Endothelial cell of umbilical vein (primary cell): ENCODE measurements at regions not wholly inside any gene's neighbourhood (a gene's known extent, or its start where the extent isn't known, plus 50 kb on each side); places are given as distances from the start of the nearest gene placed in this dataset.

Source experiments
- BruUV-seq: library from RNA; stranded (reverse); fragments of 400-500 nt; replicated peaks from 2 replicates; lab custom pipeline; 2021; lab: Mats Ljungman, UMichigan
- CTCF ChIA-PET: fragments of 300-600, 350-600 bp; sonication (Branson Sonifier 250); formaldehyde crosslinking; loops from one replicate; lab custom pipeline; 2021; ENCODE audit warnings: antibody characterized with exemption, inconsistent platforms; lab: Charles Lee
- POLR2A ChIA-PET: fragments of 300-600, 350-600 bp; sonication (Branson Sonifier 250); formaldehyde crosslinking; loops from one replicate; lab custom pipeline; 2021; ENCODE audit warnings: antibody characterized with exemption, inconsistent platforms; lab: Charles Lee
- DNase-seq: peaks from one replicate; pipeline ENCODE4 v3.0.0-alpha.2; 2011; ENCODE audit warnings: low read depth, low spot score
- FAIRE-seq: peaks from 2 replicates; lab custom pipeline; 2011; peaks lifted over from hg19 to GRCh38; lab: Jason Lieb, UNC
- H2AFZ ChIP-seq: 2 replicates; pipeline ENCODE4 v1.6.0; 2012; ENCODE audit warnings: low read depth, low read length, control low read depth, inconsistent platforms
- H3K27ac ChIP-seq: 2 replicates; pipeline ENCODE4 v1.5.1; 2011; ENCODE audit warnings: low read depth, mild to moderate bottlenecking, control low read depth, low read length, moderate library complexity; ENCODE audit not compliant: insufficient read depth
- H3K27me3 ChIP-seq, 2 experiments: 2 replicates each; pipeline versions ENCODE4 v1.6.0 to v1.6.1; 2011; ENCODE audit warnings: low read length in 2 of 2, mixed read lengths in 1 of 2; ENCODE audit not compliant: control insufficient read depth in 2 of 2, insufficient read depth in 2 of 2
- H3K36me3 ChIP-seq, 2 experiments: 2 replicates in 1 of 2; 3 replicates in 1 of 2; pipeline ENCODE4 v1.5.1; 2011; ENCODE audit warnings: low read length in 2 of 2, mild to moderate bottlenecking in 1 of 2, moderate library complexity in 1 of 2; ENCODE audit not compliant: control insufficient read depth in 2 of 2, insufficient read depth in 2 of 2; ENCODE audit errors: extremely low read depth in 1 of 2
- H3K4me1 ChIP-seq: 3 replicates; pipeline ENCODE4 v1.5.1; 2011; ENCODE audit warnings: mild to moderate bottlenecking, low read length; ENCODE audit not compliant: control insufficient read depth, insufficient read depth; ENCODE audit errors: extremely low read depth
- H3K4me2 ChIP-seq: 2 replicates; pipeline ENCODE4 v1.6.1; 2011; ENCODE audit warnings: low read length, control low read depth, mixed read lengths; ENCODE audit not compliant: insufficient read depth
- H3K4me3 ChIP-seq, 3 experiments: fragments of 200-600 bp in 1 of 3; sonication (generic), shearing (Covaris generic) in 1 of 3; replicated peaks in 1 of 3; 2 replicates each; pipeline ENCODE4 v1.5.1; 2011 to 2016; ENCODE audit warnings: control low read depth in 3 of 3, low read length in 3 of 3, mild to moderate bottlenecking in 2 of 3, inconsistent platforms in 1 of 3, low read depth in 1 of 3, moderate library complexity in 1 of 3; ENCODE audit not compliant: insufficient read depth in 1 of 3
- H3K79me2 ChIP-seq: 2 replicates; pipeline ENCODE4 v1.6.0; 2012; ENCODE audit warnings: low read length, inconsistent platforms; ENCODE audit not compliant: control insufficient read depth, insufficient read depth
- H3K9ac ChIP-seq: replicated peaks from 2 replicates; pipeline ENCODE3; 2011; ENCODE audit warnings: low read length, control low read depth; ENCODE audit not compliant: insufficient read depth; ENCODE audit errors: extremely low read depth
- H3K9me1 ChIP-seq: replicated peaks from 3 replicates; pipeline ENCODE4 v1.6.0; 2011; ENCODE audit warnings: mild to moderate bottlenecking, low read length; ENCODE audit not compliant: control insufficient read depth, insufficient read depth; ENCODE audit errors: extremely low read depth
- H3K9me3 ChIP-seq: replicated peaks from 2 replicates; pipeline ENCODE4 v1.5.1; 2012; ENCODE audit warnings: low read length, inconsistent platforms; ENCODE audit not compliant: control insufficient read depth, insufficient read depth
- H4K20me1 ChIP-seq: replicated peaks from 2 replicates; pipeline ENCODE3; 2011; ENCODE audit warnings: mild to moderate bottlenecking, low read length; ENCODE audit not compliant: control insufficient read depth, insufficient read depth; ENCODE audit errors: extremely low read depth
- CTCF ChIP-seq, 2 donors: IDR thresholded peaks; 1 replicate in 1 of 2; 2 replicates in 1 of 2; pipeline ENCODE4 v1.5.1; 2011; ENCODE audit warnings: low read length in 2 of 2, mild to moderate bottlenecking in 2 of 2, moderate library complexity in 2 of 2, control low read depth in 1 of 2, inconsistent platforms in 1 of 2, low read depth in 1 of 2; ENCODE audit not compliant: insufficient read depth in 1 of 2; ENCODE audit errors: extremely low read depth in 1 of 2
- EZH2 ChIP-seq: IDR thresholded peaks from 2 replicates; pipeline ENCODE4 v1.6.1; 2012; ENCODE audit warnings: borderline replicate concordance, low read depth, mild to moderate bottlenecking, moderate library complexity, low read length, inconsistent platforms; ENCODE audit not compliant: severe bottlenecking
- FOS ChIP-seq: IDR thresholded peaks from 2 replicates; pipeline ENCODE4 v1.6.1; 2011; ENCODE audit warnings: mild to moderate bottlenecking, low read length, moderate library complexity, borderline replicate concordance; ENCODE audit not compliant: insufficient read depth
- GATA2 ChIP-seq: IDR thresholded peaks from 2 replicates; pipeline ENCODE4 v1.7.0; 2011; ENCODE audit warnings: low read depth, mild to moderate bottlenecking, moderate library complexity, mixed read lengths, low read length; ENCODE audit not compliant: insufficient read length, insufficient read depth
- JUN ChIP-seq: IDR thresholded peaks from 2 replicates; pipeline ENCODE4 v1.6.1; 2011; ENCODE audit warnings: borderline replicate concordance, low read depth; ENCODE audit not compliant: insufficient read length, insufficient read depth
- MYC ChIP-seq: IDR thresholded peaks from one replicate; pipeline ENCODE4 v1.6.1; 2011; ENCODE audit warnings: mild to moderate bottlenecking, low read depth, low read length
- POLR2A ChIP-seq: IDR thresholded peaks from 2 replicates; pipeline ENCODE4 v1.6.1; 2012; ENCODE audit warnings: low read depth, mild to moderate bottlenecking, control low read depth, low read length
- POLR2AphosphoS5 ChIP-seq: IDR thresholded peaks from 2 replicates; pipeline ENCODE4 v1.6.1; 2012; ENCODE audit warnings: low read depth, mild to moderate bottlenecking, control low read depth, low read length, moderate library complexity; ENCODE audit not compliant: insufficient read depth
- dilution Hi-C: fragments of 300-500 bp; cut with MboI; formaldehyde crosslinking; loops from one replicate; pipeline ENCODE4 v1.15.0; 2019; ENCODE audit warnings: low sequenced_read_pairs; ENCODE audit not compliant: extremely low pct_ligation_motif_present
- intact Hi-C: fragments of 100-400 bp; cut with micrococcal nuclease; formaldehyde crosslinking; loops from one replicate; pipeline ENCODE4 v1.10.0; 2022
- TF ChIP-seq, protein P1 (sequence below): IDR thresholded peaks from 2 replicates; pipeline ENCODE4 v1.6.1; 2011; ENCODE audit not compliant: insufficient read depth, insufficient read length

- H3K36me3 ChIP-seq = no peaks in the 10 kb centered on the region
- dilution Hi-C loops (no loop called here), intact Hi-C loops (no loop called here)
- no peak overlapping the region for H2AFZ ChIP-seq
- no peak for DNase-seq
- no peak overlapping the region for H3K4me3 ChIP-seq
- no peak for TF ChIP-seq POLR2AphosphoS5
- H3K9me1 ChIP-seq = no peaks in the 10 kb centered on the region
- no peak for FAIRE-seq
- no peaks in the 10 kb centered on the region for H3K9me3 ChIP-seq
- no peak overlapping the region for H3K4me2 ChIP-seq
- H3K4me1 ChIP-seq = no peaks in the 10 kb centered on the region
- H3K27ac ChIP-seq = no peak overlapping the region
- no peaks in the 10 kb centered on the region for H4K20me1 ChIP-seq
- H3K9ac ChIP-seq = no peak overlapping the region
- POLR2A ChIA-PET = no interaction called here
- BruUV-seq = no TSS peak
- CTCF ChIA-PET = no interaction called here
- no peaks in the 10 kb centered on the region for H3K27me3 ChIP-seq
- H3K79me2 ChIP-seq = no peaks in the 10 kb centered on the region
Measured at GRCh38 chr21:41066086-41066938, 101.6 kb upstream of the BACE2 start.

- dilution Hi-C loops = no loop called here
Measured at GRCh38 chr21:41067709-41068108, 100.3 kb upstream of the BACE2 start.

More at GRCh38 chr21:41067709-41068108, 100.3 kb upstream of the BACE2 start:
- H3K9me3 ChIP-seq = no peaks in the 10 kb centered on the region
- intact Hi-C loops = no loop called here
- no peak for DNase-seq
- TF ChIP-seq CTCF (IDR thresholded peaks at IDR 0.05; ENCODE audit: extremely low read depth in 1 of 2, insufficient read depth in 1 of 2, low read depth in 1 of 2, low read length in 2 of 2) = no peak
- TF ChIP-seq GATA2 = no peak
- no peak for TF ChIP-seq FOS
- no peak for TF ChIP-seq POLR2AphosphoS5
- TF ChIP-seq MYC = no peak
- TF ChIP-seq, protein P1, sequence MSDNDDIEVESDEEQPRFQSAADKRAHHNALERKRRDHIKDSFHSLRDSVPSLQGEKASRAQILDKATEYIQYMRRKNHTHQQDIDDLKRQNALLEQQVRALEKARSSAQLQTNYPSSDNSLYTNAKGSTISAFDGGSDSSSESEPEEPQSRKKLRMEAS = no peak
- TF ChIP-seq EZH2 = no peak
- TF ChIP-seq POLR2A = no peak
- no peak for TF ChIP-seq JUN
- H3K4me1 ChIP-seq = no peaks in the 10 kb centered on the region
- no peaks in the 10 kb centered on the region for H4K20me1 ChIP-seq
- no peaks in the 10 kb centered on the region for H3K36me3 ChIP-seq
- H3K4me3 ChIP-seq = no peak overlapping the region
- no peaks in the 10 kb centered on the region for H3K79me2 ChIP-seq
- FAIRE-seq = no peak
- no peak overlapping the region for H3K27ac ChIP-seq
- H3K27me3 ChIP-seq = no peaks in the 10 kb centered on the region
- H2AFZ ChIP-seq = no peak overlapping the region
- ChIA-PET CTCF (no interaction called here), POLR2A (no interaction called here)
- no peak overlapping the region for H3K9ac ChIP-seq
- BruUV-seq = no TSS peak
- H3K4me2 ChIP-seq = no peak overlapping the region
- H3K9me1 ChIP-seq = no peaks in the 10 kb centered on the region
